C4-2B (cell line): ENCODE measurements at regions not wholly inside any gene's neighbourhood (a gene's known extent, or its start where the extent isn't known, plus 50 kb on each side); places are given as distances from the start of the nearest gene placed in this dataset.

Source experiments
- CTCF ChIP-seq: fragments of 450-650 bp; conservative IDR thresholded peaks from 2 replicates; pipeline ENCODE4 v1.5.1; 2017; ENCODE audit warnings: mild to moderate bottlenecking
- ZFX ChIP-seq: fragments of 450-650 bp; IDR thresholded peaks from 2 replicates; pipeline ENCODE4 v1.6.1; 2017

- TF ChIP-seq CTCF = no peak
- no peak for TF ChIP-seq ZFX
Measured at GRCh38 chr11:97722721-97723120, 1298.0 kb upstream of the CNTN5 start.
